ENCODE measurements at regions not wholly inside any gene's neighbourhood (a gene's known extent, or its start where the extent isn't known, plus 50 kb on each side); places are given as distances from the start of the nearest gene placed in this dataset.

GRCh38 chr5:58057324-58057723 is 402.6 kb downstream of the PLK2 start:
- TF ChIP-seq EP300 (IDR thresholded peaks at IDR 0.05) (no peak), POLR2A (IDR thresholded peaks at IDR 0.05) (no peak), POLR2AphosphoS5 (IDR thresholded peaks at IDR 0.05) (no peak)
- TF ChIP-seq, protein P1, sequence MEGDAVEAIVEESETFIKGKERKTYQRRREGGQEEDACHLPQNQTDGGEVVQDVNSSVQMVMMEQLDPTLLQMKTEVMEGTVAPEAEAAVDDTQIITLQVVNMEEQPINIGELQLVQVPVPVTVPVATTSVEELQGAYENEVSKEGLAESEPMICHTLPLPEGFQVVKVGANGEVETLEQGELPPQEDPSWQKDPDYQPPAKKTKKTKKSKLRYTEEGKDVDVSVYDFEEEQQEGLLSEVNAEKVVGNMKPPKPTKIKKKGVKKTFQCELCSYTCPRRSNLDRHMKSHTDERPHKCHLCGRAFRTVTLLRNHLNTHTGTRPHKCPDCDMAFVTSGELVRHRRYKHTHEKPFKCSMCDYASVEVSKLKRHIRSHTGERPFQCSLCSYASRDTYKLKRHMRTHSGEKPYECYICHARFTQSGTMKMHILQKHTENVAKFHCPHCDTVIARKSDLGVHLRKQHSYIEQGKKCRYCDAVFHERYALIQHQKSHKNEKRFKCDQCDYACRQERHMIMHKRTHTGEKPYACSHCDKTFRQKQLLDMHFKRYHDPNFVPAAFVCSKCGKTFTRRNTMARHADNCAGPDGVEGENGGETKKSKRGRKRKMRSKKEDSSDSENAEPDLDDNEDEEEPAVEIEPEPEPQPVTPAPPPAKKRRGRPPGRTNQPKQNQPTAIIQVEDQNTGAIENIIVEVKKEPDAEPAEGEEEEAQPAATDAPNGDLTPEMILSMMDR (IDR thresholded peaks at IDR 0.05): no peak
- Histone ChIP-seq H3K4me1 (no peaks in the 10 kb centered on the region), H3K27me3 (no peaks in the 10 kb centered on the region), H3K36me3 (no peaks in the 10 kb centered on the region), H3K4me3 (no peak overlapping the region), H3K27ac (no peak overlapping the region), H3K9me3 (no peaks in the 10 kb centered on the region)
- 95% methylated on average over 4 of the region's 4 CpGs for WGBS, 2 donors
- DNase-seq (no peak), ATAC-seq (ENCODE audit: low FRiP score in 2 of 2) (no peak)

DNA sequence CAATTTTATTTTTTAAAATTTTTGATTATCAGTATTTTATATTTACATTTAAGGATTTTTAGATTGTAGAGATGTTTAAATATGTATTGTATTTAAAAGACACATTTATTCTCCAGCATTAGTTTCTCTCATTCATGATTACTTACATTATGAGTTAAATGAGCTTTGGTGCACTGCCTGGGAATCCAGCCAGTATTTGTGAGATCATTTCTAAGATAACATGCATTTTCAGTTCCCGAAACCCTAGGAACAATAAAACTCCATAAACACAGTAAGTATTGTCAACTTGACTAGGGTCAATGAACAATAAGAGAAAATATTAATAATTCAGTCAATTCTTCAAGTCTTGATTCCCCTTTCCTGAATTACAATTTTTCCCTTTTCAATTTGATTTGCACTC is 403.3 kb downstream of the PLK2 start:
- 53 to 56% methylated on average over 1 of the region's 1 CpG for WGBS, 2 donors
- Histone ChIP-seq H3K4me3 (no peak overlapping the region), H3K4me1 (no peaks in the 10 kb centered on the region), H3K9me3 (no peaks in the 10 kb centered on the region), H3K27me3 (no peaks in the 10 kb centered on the region), H3K27ac (no peak overlapping the region), H3K36me3 (no peaks in the 10 kb centered on the region)
- no peak for ATAC-seq (ENCODE audit: low FRiP score in 2 of 2)
- DNase-seq: no peak
- no peak for TF ChIP-seq POLR2A (IDR thresholded peaks at IDR 0.05)
- no peak for TF ChIP-seq EP300 (IDR thresholded peaks at IDR 0.05)
- no peak for TF ChIP-seq POLR2AphosphoS5 (IDR thresholded peaks at IDR 0.05)
- TF ChIP-seq, protein P1 (IDR thresholded peaks at IDR 0.05): no peak

GRCh38 chr5:58054018-58054417 is 405.9 kb downstream of the PLK2 start:
- 78 to 98% methylated on average over 1 of the region's 1 CpG for WGBS, 2 donors
- TF ChIP-seq EP300 (IDR thresholded peaks at IDR 0.05) (no peak), POLR2AphosphoS5 (IDR thresholded peaks at IDR 0.05) (no peak), POLR2A (IDR thresholded peaks at IDR 0.05) (no peak)
- TF ChIP-seq, protein P1 (IDR thresholded peaks at IDR 0.05): no peak

DNA sequence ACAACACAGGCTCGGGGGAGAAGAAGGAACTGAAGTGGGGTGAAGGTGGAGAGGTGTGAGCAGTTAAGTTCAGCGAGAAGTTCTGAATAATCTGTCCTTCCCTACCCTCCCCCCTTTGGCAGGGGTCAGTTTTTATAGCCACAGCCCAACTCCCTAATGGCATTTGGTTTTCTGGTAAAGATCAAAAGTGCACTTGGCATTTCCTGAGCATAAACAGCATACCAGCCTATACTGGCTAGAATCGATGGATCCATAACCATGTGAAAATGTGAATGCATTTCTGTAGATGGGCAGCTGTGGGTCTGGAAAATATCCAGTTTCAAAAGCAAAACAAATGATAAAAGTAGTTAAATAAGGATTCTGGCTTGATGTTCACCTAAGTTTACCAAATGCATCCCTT is 410.9 kb downstream of the PLK2 start:
- DNase-seq (no peak), ATAC-seq (ENCODE audit: low FRiP score in 2 of 2) (no peak)
- Histone ChIP-seq H3K9me3 (no peaks in the 10 kb centered on the region), H3K27me3 (no peaks in the 10 kb centered on the region), H3K4me1 (no peaks in the 10 kb centered on the region), H3K4me3 (no peak overlapping the region), H3K27ac (no peak overlapping the region), H3K36me3 (no peaks in the 10 kb centered on the region)
- TF ChIP-seq EP300 (IDR thresholded peaks at IDR 0.05): no peak
- no peak for TF ChIP-seq POLR2A (IDR thresholded peaks at IDR 0.05)
- TF ChIP-seq, protein P1 (IDR thresholded peaks at IDR 0.05): no peak
- no peak for TF ChIP-seq POLR2AphosphoS5 (IDR thresholded peaks at IDR 0.05)
- 79 to 84% methylated on average over 3 of the region's 3 CpGs for WGBS, 2 donors

More at GRCh38 chr5:58054018-58054417, 405.9 kb downstream of the PLK2 start:
- DNase-seq (no peak), ATAC-seq (ENCODE audit: low FRiP score in 2 of 2) (no peak)
- H3K27ac ChIP-seq: no peak overlapping the region
- H3K36me3 ChIP-seq: no peaks in the 10 kb centered on the region
- no peak overlapping the region for H3K4me3 ChIP-seq
- H3K4me1 ChIP-seq: no peaks in the 10 kb centered on the region
- H3K27me3 ChIP-seq: no peaks in the 10 kb centered on the region
- no peaks in the 10 kb centered on the region for H3K9me3 ChIP-seq

GRCh38 chr5:58048185-58048925 is 411.5 kb downstream of the PLK2 start:
- ATAC-seq (ENCODE audit: low FRiP score in 2 of 2): no peak
- Histone ChIP-seq H3K36me3 (no peaks in the 10 kb centered on the region), H3K4me3 (no peak overlapping the region), H3K27me3 (no peaks in the 10 kb centered on the region), H3K27ac (no peak overlapping the region), H3K4me1 (no peaks in the 10 kb centered on the region), H3K9me3 (no peaks in the 10 kb centered on the region)
- WGBS, 2 donors: 85 to 87% methylated on average over 4 of the region's 4 CpGs
- no peak for DNase-seq
- TF ChIP-seq EP300 (IDR thresholded peaks at IDR 0.05): no peak
- no peak for TF ChIP-seq POLR2A (IDR thresholded peaks at IDR 0.05)
- TF ChIP-seq, protein P1 (IDR thresholded peaks at IDR 0.05): no peak
- TF ChIP-seq POLR2AphosphoS5 (IDR thresholded peaks at IDR 0.05): no peak
